Mammary epithelial cell (primary cell): ENCODE measurements at regions not wholly inside any gene's neighbourhood (a gene's known extent, or its start where the extent isn't known, plus 50 kb on each side); places are given as distances from the start of the nearest gene placed in this dataset.

ENCODE experiments used
- CTCF ChIP-seq, 2 donors: IDR thresholded peaks in 1 of 2; conservative IDR thresholded peaks in 1 of 2; 2 replicates each; pipeline ENCODE4 v1.5.1; 2011 to 2012; ENCODE audit warnings: inconsistent platforms in 2 of 2, low read length in 2 of 2, mild to moderate bottlenecking in 2 of 2, control low read depth in 1 of 2, low read depth in 1 of 2; ENCODE audit not compliant: insufficient read depth in 1 of 2; ENCODE audit errors: extremely low read depth in 1 of 2
- EZH2 ChIP-seq: IDR thresholded peaks from 2 replicates; pipeline ENCODE4 v1.6.1; 2012; ENCODE audit warnings: low read length, inconsistent platforms, borderline replicate concordance

GRCh38 chr2:167825664-167826063 lies 421.7 kb downstream of the STK39 start:
- TF ChIP-seq CTCF (conservative IDR thresholded peaks at IDR 0.05 in 1 of 2, IDR thresholded peaks at IDR 0.05 in 1 of 2; ENCODE audit: extremely low read depth in 1 of 2, insufficient read depth in 1 of 2, low read depth in 1 of 2, low read length in 2 of 2) = no peak
- no peak for TF ChIP-seq EZH2
